HG03025 (cell line): ENCODE measurements at regions not wholly inside any gene's neighbourhood (a gene's known extent, or its start where the extent isn't known, plus 50 kb on each side); places are given as distances from the start of the nearest gene placed in this dataset.
"Not testable (repeated sequence)": the region's sequence is repeated elsewhere in the genome, so short reads cannot be mapped to it uniquely, and the experiment has no call there.

Experiments
- ATAC-seq: cut with Tn5 transposase; IDR thresholded peaks from one replicate; pipeline ENCODE4 v1.9.1; 2021; ENCODE audit warnings: mild to moderate bottlenecking, moderate library complexity; ENCODE audit not compliant: unreplicated experiment, low FRiP score

DNA sequence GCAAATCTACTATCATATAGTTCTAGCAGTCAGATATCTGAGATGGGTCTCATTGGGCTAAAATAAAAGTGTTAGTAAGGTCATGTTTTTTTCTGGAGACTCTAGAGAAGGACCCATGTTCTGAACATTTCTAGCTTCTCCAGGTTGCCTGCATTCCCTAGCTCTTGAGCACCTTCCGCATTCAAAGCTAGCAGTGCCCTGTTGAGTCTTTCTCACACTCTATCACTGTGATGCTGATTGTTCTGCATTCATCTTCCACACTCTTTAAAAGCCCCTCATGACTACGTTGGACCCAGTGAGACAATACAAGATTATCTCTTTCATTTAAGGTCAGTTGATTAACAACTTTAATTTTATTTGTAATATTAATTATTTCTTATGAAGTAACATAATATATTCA lies 433.3 kb upstream of the CHORDC1 start:
- no peak for ATAC-seq

DNA sequence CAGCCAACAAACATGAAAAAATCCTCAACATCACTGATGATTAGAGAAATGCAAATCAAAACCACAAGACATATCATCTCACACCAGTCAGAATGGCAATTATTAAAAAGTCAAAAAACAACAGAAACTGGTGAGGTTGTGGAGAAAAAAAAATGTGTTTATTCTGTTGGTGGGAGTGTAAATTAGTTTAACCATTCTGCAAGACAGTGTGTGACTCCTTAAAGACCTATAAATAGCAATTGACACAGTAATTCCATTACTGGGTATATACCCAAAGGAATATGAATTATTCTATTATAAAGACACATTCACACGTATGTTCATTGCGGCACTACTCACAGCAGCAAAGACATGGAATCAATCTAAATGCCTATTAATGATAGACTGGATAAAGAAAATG lies 427.3 kb upstream of the CHORDC1 start:
- no peak for ATAC-seq

DNA sequence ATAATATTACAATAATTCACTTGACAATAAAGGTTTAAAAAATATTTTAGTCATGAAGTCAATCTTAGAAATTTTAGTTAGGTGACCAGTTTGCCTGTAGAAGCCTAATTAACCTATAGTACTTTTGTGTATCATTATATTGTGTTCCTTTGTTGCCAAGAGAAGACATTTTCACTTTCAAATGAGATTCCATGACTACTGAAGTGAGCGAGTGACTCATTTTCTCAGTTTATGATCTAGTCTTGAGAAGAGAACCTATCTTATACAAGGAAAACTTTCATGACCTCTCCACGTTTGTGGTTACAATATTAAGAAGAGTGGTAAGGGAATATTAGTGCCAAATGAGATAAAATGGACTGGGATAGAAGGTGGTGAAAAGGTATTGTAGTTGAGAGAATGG lies 423.9 kb upstream of the CHORDC1 start:
- ATAC-seq: no peak

DNA sequence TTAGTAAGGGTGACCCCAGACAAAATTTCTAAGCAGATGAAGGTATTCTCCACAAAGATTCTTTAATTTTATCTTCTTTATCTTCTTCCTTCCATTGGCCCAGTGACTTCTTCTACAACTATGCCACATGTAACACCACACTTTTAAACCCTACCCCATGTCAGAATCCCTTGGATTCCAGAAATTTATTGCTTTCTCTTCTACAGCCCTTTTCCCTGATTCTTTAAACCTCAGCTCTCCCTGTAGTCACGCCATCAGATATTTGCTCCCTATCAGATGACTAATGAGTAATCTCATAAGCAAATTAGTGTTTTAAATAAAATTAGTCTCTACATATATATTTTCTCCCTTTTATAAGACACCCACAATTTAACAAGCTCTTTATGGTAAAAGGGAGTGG lies 423.4 kb upstream of the CHORDC1 start:
- ATAC-seq: no peak

DNA sequence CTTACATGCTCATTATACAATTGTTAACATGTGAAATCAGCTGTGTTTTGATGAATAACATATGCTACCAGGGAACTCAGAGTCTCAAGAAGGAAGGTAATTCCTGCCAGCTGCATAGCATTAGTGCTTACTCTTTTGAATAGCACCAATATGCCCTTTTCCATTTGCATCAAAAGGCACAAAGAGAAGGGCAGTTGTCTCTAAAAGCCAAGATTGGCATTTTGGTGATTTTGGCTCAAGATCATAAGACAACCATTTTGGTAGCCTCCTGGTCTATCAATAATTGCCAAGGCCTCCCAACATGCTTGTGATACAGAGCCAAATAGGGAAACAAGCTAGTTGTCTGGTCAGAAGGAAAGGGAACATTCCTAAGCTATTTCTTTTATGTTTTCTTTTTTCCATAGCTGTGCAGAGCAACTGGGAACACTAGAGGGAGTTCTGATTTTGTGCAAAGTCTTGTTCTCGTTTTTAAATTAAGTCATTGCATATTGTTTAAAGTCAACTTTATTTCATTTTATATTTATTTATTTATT lies 416.7 kb upstream of the CHORDC1 start:
- ATAC-seq: no peak

DNA sequence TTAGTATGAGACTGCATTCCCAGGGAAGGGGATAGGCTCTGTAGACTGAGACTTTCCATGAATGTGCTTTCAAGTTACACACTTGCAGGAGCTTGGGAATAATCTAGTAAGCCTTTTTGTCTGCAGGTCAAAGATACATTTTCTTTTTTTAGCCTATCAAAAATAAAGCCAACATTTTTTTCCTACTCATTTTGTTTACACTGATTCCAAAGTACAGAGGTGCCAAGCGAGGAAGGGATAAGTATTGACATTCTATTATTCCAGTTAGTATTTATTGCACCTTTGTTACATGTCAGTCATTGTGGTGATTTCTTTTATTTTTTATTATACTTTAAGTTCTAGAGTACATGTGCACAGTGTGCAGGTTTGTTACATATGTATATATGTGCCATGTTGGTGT lies 413.0 kb upstream of the CHORDC1 start:
- ATAC-seq: no peak

DNA sequence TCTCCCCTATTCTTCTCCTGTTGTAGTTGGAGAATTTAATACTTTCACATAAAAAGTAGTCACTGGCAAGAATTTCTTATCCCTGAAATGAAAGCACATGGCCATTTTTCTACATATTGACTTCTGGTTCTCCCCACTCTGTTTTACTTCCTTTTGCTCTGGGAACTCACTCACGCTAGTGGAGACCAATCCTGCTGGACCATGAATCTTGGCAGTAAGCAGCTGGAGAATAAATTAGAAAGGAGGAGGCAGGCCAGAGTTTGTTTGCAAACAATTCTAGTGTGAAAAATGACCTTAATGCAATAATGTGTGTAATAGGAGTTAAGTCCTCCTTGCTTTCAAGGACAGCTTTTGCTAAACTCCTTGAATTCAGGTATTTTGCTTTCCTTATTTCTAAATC lies 412.3 kb upstream of the CHORDC1 start:
- no peak for ATAC-seq

DNA sequence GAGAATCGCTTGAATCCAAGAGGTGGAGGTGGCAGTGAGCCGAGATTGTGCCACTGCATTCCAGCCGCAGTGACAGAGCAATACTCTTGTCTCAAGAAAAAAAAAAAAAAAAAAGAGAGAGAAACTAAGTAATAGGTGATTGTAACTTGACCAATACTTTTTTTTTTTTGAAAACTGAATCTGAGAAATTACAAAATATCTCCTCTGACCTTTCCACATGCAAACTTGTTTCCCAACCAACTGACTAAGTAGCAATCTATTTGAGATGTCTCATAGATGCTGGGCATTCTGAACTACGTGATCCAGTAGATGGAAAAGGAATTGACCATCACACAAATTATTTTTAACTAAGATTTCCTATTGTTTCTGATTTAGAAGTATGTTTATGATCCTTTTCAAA lies 407.3 kb upstream of the CHORDC1 start:
- no peak for ATAC-seq

DNA sequence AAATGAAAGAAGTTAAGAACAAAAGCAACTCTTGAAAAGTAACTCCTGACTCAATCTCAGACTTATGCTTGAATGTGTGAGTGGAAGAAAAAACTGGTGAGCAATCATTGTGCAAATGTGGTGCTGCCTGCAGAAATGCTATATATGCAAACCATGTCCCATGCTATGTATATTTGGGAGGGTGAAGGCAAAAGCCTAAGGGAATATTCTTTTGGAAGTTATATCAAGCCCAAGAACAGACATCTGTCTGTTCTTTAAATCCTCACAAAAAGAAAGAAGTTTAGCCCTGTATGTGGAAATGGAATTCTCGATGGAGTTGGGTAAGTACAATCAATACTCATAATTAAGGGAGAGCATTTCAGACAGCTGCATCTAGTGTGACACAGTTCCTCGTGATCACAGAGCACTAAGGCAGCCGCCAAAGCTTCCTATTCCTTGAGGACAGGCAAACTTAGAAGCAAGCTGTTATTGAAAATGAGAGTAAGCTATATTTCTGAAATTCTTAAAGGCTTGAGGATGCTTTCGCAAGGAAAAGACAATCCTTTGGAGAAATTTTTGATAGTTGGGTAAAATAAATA lies 406.5 kb upstream of the CHORDC1 start:
- ATAC-seq: no peak

DNA sequence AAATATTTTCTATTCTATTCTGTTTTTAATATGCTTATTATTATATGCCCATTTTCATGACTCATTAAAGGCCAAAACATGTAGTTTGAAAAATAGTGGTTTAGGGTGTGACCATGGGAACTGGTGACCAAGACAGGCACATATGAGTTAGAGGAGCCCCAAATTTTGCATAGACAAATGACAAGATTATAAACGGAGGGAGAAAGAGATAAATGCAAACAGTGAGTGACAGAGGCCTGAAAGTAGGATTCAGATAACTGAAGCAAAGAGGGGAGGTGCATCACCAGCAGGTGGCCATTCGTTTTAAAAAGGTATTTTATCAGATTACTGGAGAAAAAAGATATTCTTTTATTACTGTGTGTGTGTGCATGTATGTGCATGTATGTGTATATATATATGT lies 391.5 kb upstream of the CHORDC1 start:
- ATAC-seq: no peak

DNA sequence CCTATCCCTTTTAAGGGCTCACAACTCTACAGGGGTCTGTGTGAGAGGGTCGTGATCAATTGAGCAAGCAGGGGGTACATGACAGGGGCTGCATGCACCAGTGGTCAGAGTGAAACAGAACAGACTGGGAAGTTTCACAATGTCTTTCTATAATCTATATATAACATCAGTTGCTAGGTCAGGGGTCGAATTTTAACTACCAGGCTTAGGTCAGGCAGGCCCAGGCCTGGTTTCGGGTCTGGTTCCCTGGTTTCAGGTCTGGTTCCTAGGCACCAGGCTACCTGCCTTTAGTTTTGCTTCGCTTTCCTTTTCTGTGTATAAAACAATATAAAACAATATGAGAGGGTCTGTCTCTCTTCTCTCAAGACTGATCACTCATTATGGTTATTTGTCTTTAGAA lies 390.2 kb upstream of the CHORDC1 start:
- ATAC-seq: not testable (repeated sequence)

DNA sequence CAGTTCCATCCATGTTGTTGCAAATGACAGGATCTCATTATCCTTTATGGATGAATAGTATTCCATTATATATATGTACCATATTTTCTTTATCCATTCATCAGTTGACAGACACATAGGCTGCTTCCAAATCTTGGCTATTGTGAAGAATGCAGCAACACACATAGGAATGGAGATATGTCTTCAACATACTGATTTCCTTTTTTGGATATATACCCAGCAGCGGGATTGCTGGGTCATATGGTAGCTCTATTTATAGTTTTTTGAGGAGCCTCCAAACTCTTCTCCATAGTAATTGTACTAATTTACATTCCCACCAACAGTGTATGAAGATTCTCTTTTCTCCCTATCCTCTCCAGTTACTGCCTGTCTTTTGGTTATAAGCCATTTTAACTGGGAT lies 383.9 kb upstream of the CHORDC1 start:
- no peak for ATAC-seq

DNA sequence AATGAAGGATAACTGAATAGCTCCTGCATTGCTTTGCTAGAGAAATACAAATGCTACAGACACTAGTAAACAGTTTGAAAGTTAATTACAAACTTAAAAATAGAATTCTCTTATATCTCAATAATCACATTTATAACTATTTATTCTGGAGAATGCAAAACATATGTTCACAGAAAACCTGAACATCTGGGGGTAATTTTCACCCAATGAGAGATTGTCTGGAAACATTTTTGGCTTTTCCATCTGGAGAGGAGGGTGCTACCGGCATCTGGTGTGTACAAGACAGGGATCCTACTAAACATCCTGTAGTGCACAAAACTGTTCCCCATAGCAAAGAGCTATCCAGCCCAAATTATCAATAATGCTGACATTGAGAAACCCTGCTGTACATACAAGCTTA lies 378.4 kb upstream of the CHORDC1 start:
- ATAC-seq: no peak

DNA sequence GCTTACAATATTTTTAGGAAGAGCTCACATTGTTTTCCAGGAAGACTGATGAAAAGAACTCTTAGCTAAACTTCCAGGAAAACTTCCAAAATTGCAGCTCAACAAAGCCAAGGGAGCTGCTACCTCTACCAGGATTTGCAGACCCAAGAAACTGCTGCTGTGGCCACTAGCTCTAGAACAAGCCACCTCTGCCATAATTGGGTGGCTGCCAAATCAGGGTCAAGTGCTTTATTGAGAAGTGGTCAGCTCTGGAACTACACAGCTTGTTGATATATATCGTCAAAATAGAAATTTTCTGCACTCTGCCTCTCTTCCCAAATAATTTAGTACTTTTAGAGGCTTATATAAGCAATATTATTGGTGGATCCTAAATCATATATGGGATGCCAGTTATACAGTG lies 371.8 kb upstream of the CHORDC1 start:
- no peak for ATAC-seq

DNA sequence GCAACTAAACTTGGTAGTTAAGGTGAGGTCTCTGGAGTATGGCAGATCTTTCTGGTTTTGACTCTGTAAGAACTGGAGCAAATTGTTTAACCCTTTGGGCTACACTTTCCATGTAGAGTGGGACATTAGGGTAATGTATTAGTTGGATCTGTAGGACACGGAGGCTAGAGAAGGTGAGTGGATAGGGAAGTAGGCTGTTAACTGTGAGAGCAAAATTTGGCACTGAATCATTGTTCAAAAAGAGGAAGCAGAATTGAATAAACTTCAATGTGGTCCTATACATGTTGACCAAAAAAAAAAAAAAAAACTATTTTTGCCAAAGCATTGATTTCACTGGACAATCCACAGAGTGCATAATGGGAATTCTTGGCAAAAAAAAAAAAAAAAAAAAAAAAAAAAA lies 370.2 kb upstream of the CHORDC1 start:
- ATAC-seq: no peak

- no peak for ATAC-seq
These were observed 367.4 kb upstream of the CHORDC1 start for GRCh38 chr11:90590286-90590685.

- no peak for ATAC-seq
These were observed 366.9 kb upstream of the CHORDC1 start for GRCh38 chr11:90589735-90590134.

- ATAC-seq: no peak
These were observed 365.0 kb upstream of the CHORDC1 start for GRCh38 chr11:90587896-90588295.

DNA sequence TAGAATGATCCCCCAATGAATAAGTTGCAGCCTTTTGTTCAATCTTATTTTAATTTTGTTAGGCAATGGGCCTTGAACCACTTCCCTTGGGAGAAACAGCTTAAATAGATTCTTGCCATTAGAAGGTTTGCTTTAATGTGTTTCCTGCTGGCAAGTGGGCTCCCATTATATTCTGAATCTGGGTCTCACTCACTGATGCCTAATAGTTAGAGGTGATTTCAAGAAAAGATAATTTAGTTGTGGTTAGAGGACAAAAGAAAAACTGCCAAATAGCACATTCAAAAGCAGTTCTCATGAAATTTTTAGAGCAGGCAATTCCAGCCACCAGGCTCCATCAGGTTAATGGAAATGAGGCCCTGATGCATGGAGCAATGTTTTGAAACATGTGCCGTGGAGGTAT lies 362.6 kb upstream of the CHORDC1 start:
- no peak for ATAC-seq

- not testable (repeated sequence) for ATAC-seq
These were observed 360.1 kb upstream of the CHORDC1 start for GRCh38 chr11:90582999-90583398.

- no peak for ATAC-seq
These were observed 341.7 kb upstream of the CHORDC1 start for GRCh38 chr11:90564531-90564930.

DNA sequence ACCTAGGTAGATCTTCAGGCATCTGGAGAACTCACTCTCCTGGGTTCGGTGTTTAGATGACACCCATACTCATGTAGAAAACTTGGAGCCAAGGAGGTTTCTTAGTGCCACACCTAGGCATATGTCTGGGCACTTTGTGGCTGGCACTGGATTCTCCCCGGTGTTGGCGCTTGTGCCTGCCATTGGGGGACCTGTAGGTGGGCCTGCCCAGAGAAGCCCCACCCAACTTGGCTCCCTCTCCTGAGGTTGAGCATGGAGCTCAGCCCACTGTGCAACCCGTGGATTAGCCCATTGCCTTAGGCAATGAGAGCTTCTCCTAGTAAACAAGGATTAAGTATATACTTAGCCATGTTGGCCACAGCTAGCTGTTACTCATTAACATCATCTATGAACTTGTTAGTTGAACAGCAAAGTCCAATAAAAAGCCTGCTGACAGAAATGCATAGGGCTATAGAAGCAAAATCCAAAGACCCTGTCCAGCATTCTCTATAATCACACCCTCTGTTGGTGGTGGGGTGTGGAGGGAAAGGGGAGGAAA lies 335.5 kb upstream of the CHORDC1 start:
- no peak for ATAC-seq

GRCh38 chr11:90556606-90557005 lies 333.8 kb upstream of the CHORDC1 start:
- ATAC-seq: no peak
